SK-N-SH treated with all-trans-retinoic acid at 6 μM for 48 hours (cell line): ENCODE measurements at regions not wholly inside any gene's neighbourhood (a gene's known extent, or its start where the extent isn't known, plus 50 kb on each side); places are given as distances from the start of the nearest gene placed in this dataset.

Experiments
- BACH2 ChIP-seq: fragments of 250-450 bp; sonication (Bioruptor Pico); IDR thresholded peaks from 2 replicates; pipeline ENCODE4 v1.9.0; 2021; ENCODE audit warnings: mild to moderate bottlenecking, borderline replicate concordance
- ESRRG ChIP-seq: fragments of 250-450 bp; sonication (Bioruptor Pico); IDR thresholded peaks from 2 replicates; pipeline ENCODE4 v1.6.1; 2021; ENCODE audit warnings: mild to moderate bottlenecking
- ISL1 ChIP-seq: fragments of 250-450 bp; sonication (Bioruptor Pico); IDR thresholded peaks from 2 replicates; pipeline ENCODE4 v2.1.2; 2022; ENCODE audit warnings: mild to moderate bottlenecking, moderate library complexity
- OSR1 ChIP-seq: fragments of 250-450 bp; sonication (Bioruptor Pico); IDR thresholded peaks from 2 replicates; pipeline ENCODE4 v1.8.0; 2022; ENCODE audit warnings: moderate library complexity, mild to moderate bottlenecking, inconsistent platforms
- PATZ1 ChIP-seq: fragments of 250-450 bp; sonication (Bioruptor Pico); IDR thresholded peaks from 2 replicates; pipeline ENCODE4 v1.8.0; 2020; ENCODE audit warnings: mild to moderate bottlenecking, moderate library complexity, borderline replicate concordance
- PPARA ChIP-seq: fragments of 250-450 bp; sonication (Bioruptor Pico); IDR thresholded peaks from 2 replicates; pipeline ENCODE4 v1.5.0; 2020; ENCODE audit warnings: mild to moderate bottlenecking, borderline replicate concordance
- RARB ChIP-seq: fragments of 250-450 bp; sonication (Bioruptor Pico); IDR thresholded peaks from 2 replicates; pipeline ENCODE4 v1.8.0; 2021; ENCODE audit warnings: mild to moderate bottlenecking, moderate library complexity
- TOX ChIP-seq: fragments of 250-450 bp; sonication (Bioruptor Pico); IDR thresholded peaks from 2 replicates; pipeline ENCODE4 v1.8.0; 2021; ENCODE audit warnings: mild to moderate bottlenecking, moderate library complexity, borderline replicate concordance
- ZFP3 ChIP-seq: fragments of 250-450 bp; sonication (Bioruptor Pico); IDR thresholded peaks from 2 replicates; pipeline ENCODE4 v1.5.0; 2020; ENCODE audit warnings: mild to moderate bottlenecking, moderate library complexity
- ZFP30 ChIP-seq: fragments of 450-650 bp; formaldehyde crosslinking; IDR thresholded peaks from 2 replicates; pipeline ENCODE4 v1.5.0; 2022; ENCODE audit warnings: mild to moderate bottlenecking, moderate library complexity
- ZNF70 ChIP-seq: fragments of 450-650 bp; formaldehyde crosslinking; IDR thresholded peaks from 2 replicates; pipeline ENCODE4 v1.5.0; 2020; ENCODE audit warnings: mild to moderate bottlenecking, moderate library complexity
- TF ChIP-seq, protein P1 (sequence below): fragments of 250-450 bp; sonication (Bioruptor Pico); IDR thresholded peaks from 2 replicates; pipeline ENCODE4 v1.5.0; 2020; ENCODE audit warnings: mild to moderate bottlenecking, moderate library complexity
- TF ChIP-seq, protein P2 (sequence below): fragments of 250-450 bp; sonication (Bioruptor Pico); IDR thresholded peaks from 2 replicates; pipeline ENCODE4 v1.5.1; 2021; ENCODE audit warnings: mild to moderate bottlenecking, moderate library complexity
- TF ChIP-seq, protein P3 (sequence below): fragments of 250-450 bp; sonication (Bioruptor Pico); IDR thresholded peaks from 2 replicates; pipeline ENCODE4 v1.8.0; 2021; ENCODE audit warnings: low read depth, mild to moderate bottlenecking, moderate library complexity, borderline replicate concordance

DNA sequence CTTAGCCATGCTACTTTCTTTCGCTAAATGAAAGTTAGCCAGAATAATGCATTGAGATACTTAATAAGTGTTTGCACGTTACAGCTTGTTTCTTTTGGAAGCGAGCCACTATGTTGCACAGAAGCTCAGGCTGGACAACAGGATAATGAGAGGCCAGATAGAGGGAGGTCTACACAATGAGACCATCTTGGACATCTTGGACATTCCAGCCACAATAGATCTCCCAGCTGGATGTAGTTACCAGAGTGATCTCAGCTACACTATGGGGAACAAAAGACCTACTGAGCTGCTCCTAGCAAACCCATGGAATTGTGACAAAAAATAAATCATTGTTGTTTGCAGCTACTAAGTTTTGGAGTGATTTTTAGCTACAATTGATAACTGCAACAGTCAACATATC is 540.1 kb upstream of the SEMA6D start:
- no peak for TF ChIP-seq RARB
- TF ChIP-seq, protein P1, sequence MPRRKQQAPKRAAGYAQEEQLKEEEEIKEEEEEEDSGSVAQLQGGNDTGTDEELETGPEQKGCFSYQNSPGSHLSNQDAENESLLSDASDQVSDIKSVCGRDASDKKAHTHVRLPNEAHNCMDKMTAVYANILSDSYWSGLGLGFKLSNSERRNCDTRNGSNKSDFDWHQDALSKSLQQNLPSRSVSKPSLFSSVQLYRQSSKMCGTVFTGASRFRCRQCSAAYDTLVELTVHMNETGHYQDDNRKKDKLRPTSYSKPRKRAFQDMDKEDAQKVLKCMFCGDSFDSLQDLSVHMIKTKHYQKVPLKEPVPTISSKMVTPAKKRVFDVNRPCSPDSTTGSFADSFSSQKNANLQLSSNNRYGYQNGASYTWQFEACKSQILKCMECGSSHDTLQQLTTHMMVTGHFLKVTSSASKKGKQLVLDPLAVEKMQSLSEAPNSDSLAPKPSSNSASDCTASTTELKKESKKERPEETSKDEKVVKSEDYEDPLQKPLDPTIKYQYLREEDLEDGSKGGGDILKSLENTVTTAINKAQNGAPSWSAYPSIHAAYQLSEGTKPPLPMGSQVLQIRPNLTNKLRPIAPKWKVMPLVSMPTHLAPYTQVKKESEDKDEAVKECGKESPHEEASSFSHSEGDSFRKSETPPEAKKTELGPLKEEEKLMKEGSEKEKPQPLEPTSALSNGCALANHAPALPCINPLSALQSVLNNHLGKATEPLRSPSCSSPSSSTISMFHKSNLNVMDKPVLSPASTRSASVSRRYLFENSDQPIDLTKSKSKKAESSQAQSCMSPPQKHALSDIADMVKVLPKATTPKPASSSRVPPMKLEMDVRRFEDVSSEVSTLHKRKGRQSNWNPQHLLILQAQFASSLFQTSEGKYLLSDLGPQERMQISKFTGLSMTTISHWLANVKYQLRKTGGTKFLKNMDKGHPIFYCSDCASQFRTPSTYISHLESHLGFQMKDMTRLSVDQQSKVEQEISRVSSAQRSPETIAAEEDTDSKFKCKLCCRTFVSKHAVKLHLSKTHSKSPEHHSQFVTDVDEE (CRISPR knock-in tag) = no peak
- TF ChIP-seq, protein P2, sequence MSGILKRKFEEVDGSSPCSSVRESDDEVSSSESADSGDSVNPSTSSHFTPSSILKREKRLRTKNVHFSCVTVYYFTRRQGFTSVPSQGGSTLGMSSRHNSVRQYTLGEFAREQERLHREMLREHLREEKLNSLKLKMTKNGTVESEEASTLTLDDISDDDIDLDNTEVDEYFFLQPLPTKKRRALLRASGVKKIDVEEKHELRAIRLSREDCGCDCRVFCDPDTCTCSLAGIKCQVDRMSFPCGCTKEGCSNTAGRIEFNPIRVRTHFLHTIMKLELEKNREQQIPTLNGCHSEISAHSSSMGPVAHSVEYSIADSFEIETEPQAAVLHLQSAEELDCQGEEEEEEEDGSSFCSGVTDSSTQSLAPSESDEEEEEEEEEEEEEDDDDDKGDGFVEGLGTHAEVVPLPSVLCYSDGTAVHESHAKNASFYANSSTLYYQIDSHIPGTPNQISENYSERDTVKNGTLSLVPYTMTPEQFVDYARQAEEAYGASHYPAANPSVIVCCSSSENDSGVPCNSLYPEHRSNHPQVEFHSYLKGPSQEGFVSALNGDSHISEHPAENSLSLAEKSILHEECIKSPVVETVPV = no peak
- no peak for TF ChIP-seq PATZ1
- no peak for TF ChIP-seq ZFP3 (CRISPR knock-in tag)
- TF ChIP-seq PPARA (CRISPR knock-in tag) = no peak
- TF ChIP-seq, protein P3, sequence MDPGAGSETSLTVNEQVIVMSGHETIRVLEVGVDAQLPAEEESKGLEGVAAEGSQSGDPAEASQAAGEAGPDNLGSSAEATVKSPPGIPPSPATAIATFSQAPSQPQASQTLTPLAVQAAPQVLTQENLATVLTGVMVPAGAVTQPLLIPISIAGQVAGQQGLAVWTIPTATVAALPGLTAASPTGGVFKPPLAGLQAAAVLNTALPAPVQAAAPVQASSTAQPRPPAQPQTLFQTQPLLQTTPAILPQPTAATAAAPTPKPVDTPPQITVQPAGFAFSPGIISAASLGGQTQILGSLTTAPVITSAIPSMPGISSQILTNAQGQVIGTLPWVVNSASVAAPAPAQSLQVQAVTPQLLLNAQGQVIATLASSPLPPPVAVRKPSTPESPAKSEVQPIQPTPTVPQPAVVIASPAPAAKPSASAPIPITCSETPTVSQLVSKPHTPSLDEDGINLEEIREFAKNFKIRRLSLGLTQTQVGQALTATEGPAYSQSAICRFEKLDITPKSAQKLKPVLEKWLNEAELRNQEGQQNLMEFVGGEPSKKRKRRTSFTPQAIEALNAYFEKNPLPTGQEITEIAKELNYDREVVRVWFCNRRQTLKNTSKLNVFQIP (CRISPR knock-in tag) = no peak
- TF ChIP-seq TOX = no peak
- no peak for TF ChIP-seq ZFP30 (CRISPR knock-in tag)
- no peak for TF ChIP-seq ZNF70 (CRISPR knock-in tag)
- TF ChIP-seq ESRRG (CRISPR knock-in tag) = no peak
- no peak for TF ChIP-seq OSR1 (CRISPR knock-in tag)
- TF ChIP-seq ISL1 = no peak
- no peak for TF ChIP-seq BACH2 (CRISPR knock-in tag)
